Small intestine (tissue), 7 donors: ENCODE measurements at regions not wholly inside any gene's neighbourhood (a gene's known extent, or its start where the extent isn't known, plus 50 kb on each side); places are given as distances from the start of the nearest gene placed in this dataset.
"Not testable (repeated sequence)": the region's sequence is repeated elsewhere in the genome, so short reads cannot be mapped to it uniquely, and the experiment has no call there.

ENCODE experiments used
- DNase-seq, 2 donors: peaks; one replicate each; pipeline versions ENCODE4 v3.0.0 to v3.0.0-alpha.2; 2013
- FAIRE-seq: peaks from 2 replicates; lab custom pipeline; 2012; peaks lifted over from hg19 to GRCh38; lab: Jason Lieb, UNC
- H3K27ac ChIP-seq, 3 donors: one replicate each; pipeline ENCODE4 v1.5.1; 2013; ENCODE audit warnings: low read length in 2 of 3, mild to moderate bottlenecking in 2 of 3, control low read depth in 1 of 3, inconsistent platforms in 1 of 3, low read depth in 1 of 3, moderate library complexity in 1 of 3
- H3K27me3 ChIP-seq, 3 donors: one replicate each; pipeline ENCODE4 v1.6.1; 2013; ENCODE audit warnings: low read length in 3 of 3, inconsistent platforms in 1 of 3; ENCODE audit not compliant: control insufficient read depth in 3 of 3, insufficient read depth in 3 of 3
- H3K36me3 ChIP-seq, 3 donors: one replicate each; pipeline ENCODE4 v1.6.1; 2013; ENCODE audit warnings: low read length in 3 of 3, inconsistent platforms in 1 of 3, low read depth in 1 of 3, mild to moderate bottlenecking in 1 of 3, moderate library complexity in 1 of 3; ENCODE audit not compliant: control insufficient read depth in 3 of 3, insufficient read depth in 2 of 3
- H3K4me1 ChIP-seq, 3 donors: one replicate each; pipeline ENCODE4 v1.6.1; 2013; ENCODE audit warnings: low read length in 2 of 3, inconsistent platforms in 1 of 3, low read depth in 1 of 3, mild to moderate bottlenecking in 1 of 3, moderate library complexity in 1 of 3; ENCODE audit not compliant: control insufficient read depth in 3 of 3, insufficient read depth in 2 of 3
- H3K4me3 ChIP-seq, 3 donors: one replicate each; pipeline ENCODE4 v1.5.1; 2013; ENCODE audit warnings: low read length in 3 of 3, control low read depth in 1 of 3, inconsistent platforms in 1 of 3, low read depth in 1 of 3, mild to moderate bottlenecking in 1 of 3, moderate library complexity in 1 of 3
- H3K9me3 ChIP-seq, 2 donors: one replicate each; pipeline ENCODE4 v1.6.1; 2013; ENCODE audit warnings: low read depth in 1 of 2, low read length in 1 of 2; ENCODE audit not compliant: control insufficient read depth in 2 of 2, insufficient read depth in 1 of 2
- WGBS, 3 donors: extraction: QIAGEN DNeasy Blood & Tissue Kit; methylation state at CpG; one replicate each; pipeline ENCODE4 v1.1.7; 2013; 5-methylcytosine and 5-hydroxymethylcytosine counted together
- donor health status: healthy with polysubstance abuse.
- donor health status: control.
- donor health status: control.
- donor health status: Bipolar disorder and iron deficiency.
- donor health status: healthy.

- Histone ChIP-seq H3K4me3 (no peak overlapping the region), H3K9me3 (no peaks in the 10 kb centered on the region), H3K36me3 (no peaks in the 10 kb centered on the region), H3K4me1 (no peaks in the 10 kb centered on the region), H3K27ac (no peak overlapping the region), H3K27me3 (no peaks in the 10 kb centered on the region)
- FAIRE-seq (no peak), DNase-seq (no peak)
Measured at GRCh38 chr12:88720231-88720630, 140.0 kb upstream of the KITLG start.

- Histone ChIP-seq H3K4me3 (no peak overlapping the region), H3K27ac (no peak overlapping the region), H3K9me3 (no peaks in the 10 kb centered on the region), H3K27me3 (no peaks in the 10 kb centered on the region), H3K36me3 (no peaks in the 10 kb centered on the region), H3K4me1 (no peaks in the 10 kb centered on the region)
- no peak for FAIRE-seq
- no peak for DNase-seq
Measured at GRCh38 chr12:88717188-88717587, 136.9 kb upstream of the KITLG start.

- H3K36me3 ChIP-seq: no peaks in the 10 kb centered on the region
- H3K4me3 ChIP-seq: no peak overlapping the region
- H3K27me3 ChIP-seq: no peaks in the 10 kb centered on the region
- H3K27ac ChIP-seq: no peak overlapping the region
- FAIRE-seq (no peak), DNase-seq (peak in 1 of 2 donors; percentile 9)
- H3K9me3 ChIP-seq: no peaks in the 10 kb centered on the region
- no peaks in the 10 kb centered on the region for H3K4me1 ChIP-seq
- WGBS, 3 donors: 0 to 55% (median 22%) methylated on average over 1 of the region's 1 CpG
Measured at GRCh38 chr12:88716240-88716639, 136.0 kb upstream of the KITLG start.

GRCh38 chr12:88715673-88716072, 135.4 kb upstream of the KITLG start:
- 67 to 75% (median 69%) methylated on average over 2 of the region's 2 CpGs for WGBS, 3 donors
- H3K4me3 ChIP-seq: no peak overlapping the region

GRCh38 chr12:88714263-88714882, 134.1 kb upstream of the KITLG start:
- not testable (repeated sequence) for H3K4me3 ChIP-seq, H3K36me3 ChIP-seq, H3K4me1 ChIP-seq, DNase-seq, H3K27ac ChIP-seq, H3K9me3 ChIP-seq, H3K27me3 ChIP-seq, FAIRE-seq
- 93 to 96% (median 95%) methylated on average over 25 of the region's 25 CpGs for WGBS, 3 donors

More at GRCh38 chr12:88715673-88716072, 135.4 kb upstream of the KITLG start:
- Histone ChIP-seq H3K27ac (no peak overlapping the region), H3K27me3 (no peaks in the 10 kb centered on the region), H3K4me1 (no peaks in the 10 kb centered on the region), H3K36me3 (no peaks in the 10 kb centered on the region), H3K9me3 (no peaks in the 10 kb centered on the region)
- FAIRE-seq (no peak), DNase-seq (peak in 1 of 2 donors; percentile 15)

GRCh38 chr12:88707800-88708199, 127.5 kb upstream of the KITLG start:
- no peak for FAIRE-seq
- no peaks in the 10 kb centered on the region for H3K27me3 ChIP-seq
- 87 to 95% (median 92%) methylated on average over 2 of the region's 2 CpGs for WGBS, 3 donors

GRCh38 chr12:88706286-88706685, 126.0 kb upstream of the KITLG start:
- FAIRE-seq (no peak), DNase-seq (no peak)
- H3K4me3 ChIP-seq: no peak overlapping the region

More at GRCh38 chr12:88707800-88708199, 127.5 kb upstream of the KITLG start:
- H3K9me3 ChIP-seq: peaks cover 0 to 3% of the 10 kb centered on the region in 2 donors
- no peak for DNase-seq
- no peak overlapping the region for H3K4me3 ChIP-seq
- H3K36me3 ChIP-seq: no peaks in the 10 kb centered on the region
- H3K4me1 ChIP-seq: no peaks in the 10 kb centered on the region
- H3K27ac ChIP-seq: no peak overlapping the region

GRCh38 chr12:88703790-88704189, 123.5 kb upstream of the KITLG start:
- DNase-seq (no peak), FAIRE-seq (no peak)
- H3K27me3 ChIP-seq: no peaks in the 10 kb centered on the region
- 93 to 98% (median 93%) methylated on average over 3 of the region's 3 CpGs for WGBS, 3 donors
- no peak overlapping the region for H3K27ac ChIP-seq
- H3K9me3 ChIP-seq: peaks cover 0 to 6% of the 10 kb centered on the region in 2 donors
- no peaks in the 10 kb centered on the region for H3K36me3 ChIP-seq
- H3K4me1 ChIP-seq: no peaks in the 10 kb centered on the region
- H3K4me3 ChIP-seq: no peak overlapping the region

More at GRCh38 chr12:88706286-88706685, 126.0 kb upstream of the KITLG start:
- H3K27ac ChIP-seq: no peak overlapping the region
- peaks cover 0 to 3% of the 10 kb centered on the region in 2 donors for H3K9me3 ChIP-seq
- H3K36me3 ChIP-seq: no peaks in the 10 kb centered on the region
- no peaks in the 10 kb centered on the region for H3K27me3 ChIP-seq
- no peaks in the 10 kb centered on the region for H3K4me1 ChIP-seq

GRCh38 chr12:88698471-88698870, 118.2 kb upstream of the KITLG start:
- Histone ChIP-seq H3K36me3 (no peaks in the 10 kb centered on the region), H3K9me3 (peaks cover 0 to 13% of the 10 kb centered on the region in 2 donors), H3K4me1 (no peaks in the 10 kb centered on the region), H3K4me3 (no peak overlapping the region), H3K27ac (no peak overlapping the region), H3K27me3 (no peaks in the 10 kb centered on the region)
- DNase-seq (no peak), FAIRE-seq (no peak)
- WGBS, 3 donors: 84 to 89% (median 87%) methylated on average over 3 of the region's 3 CpGs
